Neural progenitor cell (in vitro differentiated cells): ENCODE measurements at regions not wholly inside any gene's neighbourhood (a gene's known extent, or its start where the extent isn't known, plus 50 kb on each side); places are given as distances from the start of the nearest gene placed in this dataset.

Experiments
- DNase-seq: peaks from one replicate; pipeline ENCODE4 v3.0.0-alpha.2; 2016; ENCODE audit warnings: low spot score
- H2AFZ ChIP-seq: fragments of 200-600 bp; sonication (generic); replicated peaks from 2 replicates; pipeline ENCODE4 v1.6.1; 2016; ENCODE audit warnings: antibody characterized with exemption
- H3F3A ChIP-seq: fragments of 200-600 bp; sonication (generic); 2 replicates; pipeline ENCODE4 v1.6.1; 2016; ENCODE audit warnings: antibody characterized with exemption, low read depth
- H3K27ac ChIP-seq: fragments of 200-600 bp; sonication (generic); 2 replicates; pipeline ENCODE4 v1.5.1; 2016; ENCODE audit warnings: mild to moderate bottlenecking
- H3K27me3 ChIP-seq: fragments of 200-600 bp; sonication (generic); 2 replicates; pipeline ENCODE4 v1.6.1; 2016; ENCODE audit warnings: mild to moderate bottlenecking, moderate library complexity
- H3K36me3 ChIP-seq: fragments of 200-600 bp; sonication (generic); 2 replicates; pipeline ENCODE4 v1.5.1; 2016
- H3K4me1 ChIP-seq: fragments of 200-600 bp; sonication (generic); 2 replicates; pipeline ENCODE4 v1.6.1; 2016; ENCODE audit warnings: mixed run types
- H3K4me2 ChIP-seq: fragments of 200-600 bp; sonication (generic); 2 replicates; pipeline ENCODE4 v1.6.1; 2016
- H3K4me3 ChIP-seq: fragments of 200-600 bp; sonication (generic); 2 replicates; pipeline ENCODE4 v1.5.1; 2016
- H3K79me2 ChIP-seq: fragments of 200-600 bp; sonication (generic); 2 replicates; pipeline ENCODE4 v1.6.1; 2016; ENCODE audit warnings: low read depth
- H3K9ac ChIP-seq: fragments of 200-600 bp; sonication (generic); 2 replicates; pipeline ENCODE4 v1.6.1; 2016
- H3K9me3 ChIP-seq: fragments of 200-600 bp; sonication (generic); 2 replicates; pipeline ENCODE4 v1.5.1; 2016; ENCODE audit warnings: low read depth
- H4K20me1 ChIP-seq: fragments of 200-600 bp; sonication (generic); 2 replicates; pipeline ENCODE4 v1.6.1; 2016; ENCODE audit warnings: low read depth
- H3K27ac Mint-ChIP-seq: 3 replicates; pipeline ENCODE4 v1.8.0; 2021; ENCODE audit warnings: mixed read lengths
- H3K27me3 Mint-ChIP-seq: 2 replicates; pipeline ENCODE4 v1.8.0; 2022; ENCODE audit warnings: low read depth, mild to moderate bottlenecking, inconsistent platforms, moderate library complexity, mixed read lengths; ENCODE audit not compliant: insufficient read depth
- H3K36me3 Mint-ChIP-seq: 3 replicates; pipeline ENCODE4 v1.8.0; 2021; ENCODE audit warnings: mixed read lengths
- H3K4me1 Mint-ChIP-seq: 3 replicates; pipeline ENCODE4 v1.8.0; 2021; ENCODE audit warnings: mixed read lengths
- H3K4me3 Mint-ChIP-seq: 3 replicates; pipeline ENCODE4 v1.8.0; 2021; ENCODE audit warnings: mild to moderate bottlenecking, moderate library complexity, mixed read lengths
- H3K9me3 Mint-ChIP-seq: 3 replicates; pipeline ENCODE4 v1.8.0; 2020; ENCODE audit warnings: mixed read lengths
- EZH2 ChIP-seq: fragments of 200-600 bp; sonication (generic); IDR thresholded peaks from 2 replicates; pipeline ENCODE4 v1.6.1; 2017; ENCODE audit warnings: antibody characterized with exemption, mild to moderate bottlenecking, moderate library complexity
- EZH2phosphoT487 ChIP-seq: fragments of 200-600 bp; sonication (generic); IDR thresholded peaks from 2 replicates; pipeline ENCODE4 v1.6.1; 2017; ENCODE audit warnings: antibody characterized with exemption
- TF ChIP-seq, protein P1 (sequence below): fragments of 200-600 bp; sonication (generic); IDR thresholded peaks from 2 replicates; pipeline ENCODE4 v1.5.1; 2017; ENCODE audit warnings: antibody characterized with exemption, mild to moderate bottlenecking

DNA sequence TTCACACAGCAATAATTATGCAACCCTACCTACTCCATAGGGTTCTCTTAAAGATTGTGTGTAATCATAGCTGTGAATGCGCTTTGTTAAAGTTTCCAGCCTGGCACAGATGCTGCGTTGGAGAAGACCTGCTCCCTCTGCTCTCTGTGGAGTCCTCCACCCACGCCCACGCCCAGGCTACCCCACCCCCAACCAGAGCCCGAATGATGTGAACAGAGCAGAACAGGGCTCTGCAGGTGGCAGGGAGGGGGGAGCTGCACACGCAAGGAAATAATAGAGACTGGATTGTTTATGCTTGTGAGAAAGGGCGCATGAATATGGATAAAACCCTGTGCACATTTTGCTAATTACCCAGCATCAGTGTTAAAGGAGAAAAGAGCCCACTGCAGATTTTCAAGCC, 447.5 kb downstream of the BCL11A start:
- Histone ChIP-seq H3K36me3 (no peaks in the 10 kb centered on the region), H3K9me3 (no peaks in the 10 kb centered on the region), H3K4me2 (no peak overlapping the region), H3K9ac (no peak overlapping the region), H3K4me3 (no peak overlapping the region), H3K4me1 (no peaks in the 10 kb centered on the region), H3K79me2 (no peaks in the 10 kb centered on the region), H2AFZ (no peak overlapping the region), H3K27me3 (no peaks in the 10 kb centered on the region), H4K20me1 (no peaks in the 10 kb centered on the region), H3K27ac (no peak overlapping the region), H3F3A (no peaks in the 10 kb centered on the region)
- no peaks in the 10 kb centered on the region for H3K9me3 Mint-ChIP-seq
- TF ChIP-seq, protein P1, sequence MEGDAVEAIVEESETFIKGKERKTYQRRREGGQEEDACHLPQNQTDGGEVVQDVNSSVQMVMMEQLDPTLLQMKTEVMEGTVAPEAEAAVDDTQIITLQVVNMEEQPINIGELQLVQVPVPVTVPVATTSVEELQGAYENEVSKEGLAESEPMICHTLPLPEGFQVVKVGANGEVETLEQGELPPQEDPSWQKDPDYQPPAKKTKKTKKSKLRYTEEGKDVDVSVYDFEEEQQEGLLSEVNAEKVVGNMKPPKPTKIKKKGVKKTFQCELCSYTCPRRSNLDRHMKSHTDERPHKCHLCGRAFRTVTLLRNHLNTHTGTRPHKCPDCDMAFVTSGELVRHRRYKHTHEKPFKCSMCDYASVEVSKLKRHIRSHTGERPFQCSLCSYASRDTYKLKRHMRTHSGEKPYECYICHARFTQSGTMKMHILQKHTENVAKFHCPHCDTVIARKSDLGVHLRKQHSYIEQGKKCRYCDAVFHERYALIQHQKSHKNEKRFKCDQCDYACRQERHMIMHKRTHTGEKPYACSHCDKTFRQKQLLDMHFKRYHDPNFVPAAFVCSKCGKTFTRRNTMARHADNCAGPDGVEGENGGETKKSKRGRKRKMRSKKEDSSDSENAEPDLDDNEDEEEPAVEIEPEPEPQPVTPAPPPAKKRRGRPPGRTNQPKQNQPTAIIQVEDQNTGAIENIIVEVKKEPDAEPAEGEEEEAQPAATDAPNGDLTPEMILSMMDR: no peak
- no peak for TF ChIP-seq EZH2
- no peak for TF ChIP-seq EZH2phosphoT487
- no peak for DNase-seq
- peaks cover 2% of the 10 kb centered on the region for H3K27me3 Mint-ChIP-seq
- H3K4me3 Mint-ChIP-seq: no peak overlapping the region
- no peak overlapping the region for H3K27ac Mint-ChIP-seq
- H3K4me1 Mint-ChIP-seq: peaks cover 13% of the 10 kb centered on the region
- H3K36me3 Mint-ChIP-seq: no peaks in the 10 kb centered on the region

DNA sequence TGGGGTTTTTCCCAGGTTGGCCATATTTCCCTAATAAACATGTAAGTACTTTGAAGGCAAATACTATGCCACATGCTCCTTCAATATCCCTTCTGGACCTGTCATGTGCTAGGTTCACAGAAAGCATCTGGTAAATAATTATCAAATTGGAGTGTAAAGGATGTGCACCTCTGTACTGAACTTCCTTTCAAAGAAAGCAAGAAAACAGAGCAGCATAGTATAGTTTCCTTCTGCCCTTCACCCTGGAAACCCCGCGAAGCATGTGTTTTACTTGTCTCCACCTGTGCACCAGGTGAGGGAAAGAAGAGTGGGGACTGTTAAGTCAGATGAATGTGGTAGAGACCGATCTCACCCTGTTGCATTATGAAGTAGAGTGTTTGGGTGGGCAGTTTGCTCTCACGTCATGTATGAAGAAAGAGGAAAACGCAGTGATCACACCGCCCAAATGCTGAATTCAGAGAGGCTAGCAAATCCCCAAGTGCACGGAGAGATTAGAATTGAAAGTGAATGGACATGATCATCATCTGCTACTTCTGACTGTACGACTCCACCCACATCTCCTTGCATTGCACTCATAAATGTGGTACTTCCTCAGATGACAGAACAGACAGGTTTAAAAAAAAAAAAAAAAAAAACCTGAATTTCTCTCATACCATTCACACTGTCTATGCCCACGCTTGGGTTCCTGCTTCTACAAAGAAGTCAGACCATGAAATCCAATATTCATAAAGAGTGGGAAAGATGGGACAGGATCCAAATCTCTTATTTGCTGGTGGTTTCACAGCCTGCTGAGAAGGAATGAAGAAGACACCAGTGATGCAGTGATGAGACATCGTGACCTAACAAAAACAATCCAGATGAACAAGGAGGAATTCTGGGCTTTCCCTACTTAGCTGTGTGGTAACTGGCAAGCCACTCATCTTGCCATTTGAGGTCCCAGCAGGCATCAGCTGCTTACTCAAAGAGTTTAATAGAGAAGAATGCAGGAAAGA, 448.6 kb downstream of the BCL11A start:
- Histone ChIP-seq H3K79me2 (no peaks in the 10 kb centered on the region), H2AFZ (no peak overlapping the region), H3K27ac (no peak overlapping the region), H3K27me3 (no peaks in the 10 kb centered on the region), H3K4me3 (no peak overlapping the region), H3K4me1 (no peaks in the 10 kb centered on the region), H4K20me1 (no peaks in the 10 kb centered on the region), H3F3A (no peaks in the 10 kb centered on the region), H3K9me3 (no peaks in the 10 kb centered on the region), H3K4me2 (no peak overlapping the region), H3K9ac (no peak overlapping the region), H3K36me3 (no peaks in the 10 kb centered on the region)
- Mint-ChIP-seq H3K4me3 (no peak overlapping the region), H3K27me3 (peaks cover 4% of the 10 kb centered on the region), H3K27ac (no peak overlapping the region), H3K36me3 (no peaks in the 10 kb centered on the region), H3K4me1 (peaks cover 13% of the 10 kb centered on the region), H3K9me3 (no peaks in the 10 kb centered on the region)
- DNase-seq: no peak
- no peak for TF ChIP-seq EZH2phosphoT487
- TF ChIP-seq, protein P1: no peak
- no peak for TF ChIP-seq EZH2

DNA sequence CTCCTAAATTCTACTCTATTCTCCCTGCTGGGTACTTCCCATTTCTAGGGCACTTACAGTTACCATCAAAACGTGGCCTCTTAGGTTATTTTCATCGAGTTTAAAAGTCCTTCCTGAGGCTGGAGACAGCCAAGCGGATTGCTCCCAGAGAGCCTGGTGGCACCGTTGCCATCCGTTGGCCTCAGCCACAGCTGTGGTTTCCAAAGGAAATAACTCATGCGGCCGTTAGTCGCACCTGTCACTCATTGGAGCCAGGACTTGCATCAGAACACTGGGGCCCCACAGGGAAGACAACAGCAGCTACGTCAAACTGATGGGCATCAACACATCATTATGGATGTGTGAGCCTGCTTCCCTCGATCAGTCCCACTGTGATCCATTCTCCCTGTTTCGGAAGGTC, 453.4 kb downstream of the BCL11A start:
- Histone ChIP-seq H3K27me3 (no peaks in the 10 kb centered on the region), H3F3A (no peaks in the 10 kb centered on the region), H3K79me2 (no peaks in the 10 kb centered on the region), H3K36me3 (no peaks in the 10 kb centered on the region), H3K9me3 (no peaks in the 10 kb centered on the region), H3K27ac (no peak overlapping the region), H3K4me1 (no peaks in the 10 kb centered on the region), H3K4me3 (no peak overlapping the region), H4K20me1 (no peaks in the 10 kb centered on the region), H2AFZ (no peak overlapping the region), H3K9ac (no peak overlapping the region), H3K4me2 (no peak overlapping the region)
- no peak for TF ChIP-seq EZH2
- TF ChIP-seq, protein P1: no peak
- no peaks in the 10 kb centered on the region for H3K36me3 Mint-ChIP-seq
- H3K27me3 Mint-ChIP-seq: peaks cover 7% of the 10 kb centered on the region
- DNase-seq: no peak
- no peak overlapping the region for H3K4me3 Mint-ChIP-seq
- no peak overlapping the region for H3K27ac Mint-ChIP-seq
- H3K4me1 Mint-ChIP-seq: no peaks in the 10 kb centered on the region
- H3K9me3 Mint-ChIP-seq: no peaks in the 10 kb centered on the region
